CD4-positive, alpha-beta T cell (primary cell): ENCODE measurements at regions not wholly inside any gene's neighbourhood (a gene's known extent, or its start where the extent isn't known, plus 50 kb on each side); places are given as distances from the start of the nearest gene placed in this dataset.

Experiments used
- ATAC-seq: fragments of 200-7000 bp; cut with Tn5 transposase; one replicate; pipeline ENCODE4 v1.10.0; 2022; ENCODE audit warnings: mild to moderate bottlenecking; ENCODE audit not compliant: poor library complexity
- CTCF ChIA-PET: fragments of 350-600 bp; sonication (Branson Sonifier 250); formaldehyde crosslinking; loops from one replicate; lab custom pipeline; 2021; ENCODE audit warnings: antibody characterized with exemption, inconsistent platforms; lab: Charles Lee
- POLR2A ChIA-PET: fragments of 350-600 bp; sonication (Branson Sonifier 250); formaldehyde crosslinking; loops from one replicate; lab custom pipeline; 2021; ENCODE audit warnings: antibody characterized with exemption, inconsistent platforms; lab: Charles Lee
- DNase-seq, 14 experiments: peaks; one replicate each; pipeline ENCODE4 v3.0.0-alpha.2; 2013 to 2020; ENCODE audit warnings: mixed read lengths in 2 of 14
- H3K27ac ChIP-seq, 2 donors: one replicate each; pipeline versions ENCODE4 v1.5.1 to v1.7.0; 2013; ENCODE audit warnings: low read length in 2 of 2, low read depth in 1 of 2, mild to moderate bottlenecking in 1 of 2
- H3K27me3 ChIP-seq, 2 experiments: 1 replicate in 1 of 2; 2 replicates in 1 of 2; pipeline versions ENCODE4 v1.6.1 to v1.7.0; 2013; ENCODE audit warnings: low read length in 2 of 2, control low read depth in 1 of 2, mild to moderate bottlenecking in 1 of 2, moderate library complexity in 1 of 2; ENCODE audit not compliant: insufficient read depth in 2 of 2, control insufficient read depth in 1 of 2
- H3K36me3 ChIP-seq: one replicate; pipeline ENCODE4 v1.6.1; 2013; ENCODE audit warnings: low read length, control low read depth; ENCODE audit not compliant: insufficient read depth
- H3K4me1 ChIP-seq: one replicate; pipeline ENCODE4 v1.6.1; 2013; ENCODE audit warnings: low read length, control low read depth; ENCODE audit not compliant: insufficient read depth
- H3K4me3 ChIP-seq: one replicate; pipeline ENCODE4 v1.5.1; 2013; ENCODE audit warnings: mild to moderate bottlenecking, low read length, moderate library complexity
- H3K9me3 ChIP-seq, 2 experiments: 1 replicate in 1 of 2; 2 replicates in 1 of 2; pipeline versions ENCODE4 v1.6.1 to v1.7.0; 2013; ENCODE audit warnings: low read length in 2 of 2, mild to moderate bottlenecking in 2 of 2, control low read depth in 1 of 2, moderate library complexity in 1 of 2; ENCODE audit not compliant: control insufficient read depth in 1 of 2, insufficient read depth in 1 of 2
- H3K27ac Mint-ChIP-seq: one replicate; pipeline ENCODE4 v1.8.0; 2020; ENCODE audit warnings: mixed read lengths
- H3K27me3 Mint-ChIP-seq: one replicate; pipeline ENCODE4 v1.8.0; 2021; ENCODE audit warnings: mixed read lengths
- H3K36me3 Mint-ChIP-seq: one replicate; pipeline ENCODE4 v1.8.0; 2021; ENCODE audit warnings: low read depth, mixed read lengths
- H3K4me1 Mint-ChIP-seq: one replicate; pipeline ENCODE4 v1.8.0; 2021; ENCODE audit warnings: low read depth, mixed read lengths
- H3K4me3 Mint-ChIP-seq: one replicate; pipeline ENCODE4 v1.8.0; 2020; ENCODE audit warnings: mild to moderate bottlenecking, mixed read lengths
- H3K9me3 Mint-ChIP-seq: one replicate; pipeline ENCODE4 v1.8.0; 2020; ENCODE audit warnings: mixed read lengths
- CTCF ChIP-seq: fragments of 200-600 bp; IDR thresholded peaks from one replicate; pipeline ENCODE4 v1.8.0; 2022; ENCODE audit warnings: antibody characterized with exemption, mild to moderate bottlenecking
- intact Hi-C, 2 experiments: fragments of 100-400 bp; cut with DNase I in 1 of 2; cut with micrococcal nuclease in 1 of 2; formaldehyde crosslinking; loops; one replicate each; pipeline versions ENCODE4 v1.15.1 to v1.9.0; 2023 to 2025; cut with DNase I, micrococcal nuclease

- Mint-ChIP-seq H3K4me3 (no peak overlapping the region), H3K27ac (no peak overlapping the region), H3K4me1 (no peaks in the 10 kb centered on the region), H3K9me3 (no peaks in the 10 kb centered on the region), H3K27me3 (peaks cover 8% of the 10 kb centered on the region), H3K36me3 (no peaks in the 10 kb centered on the region)
- CTCF ChIA-PET, result no interaction called here
- no peaks in the 10 kb centered on the region for H3K9me3 ChIP-seq
- ATAC-seq (no peak), DNase-seq (no peak)
- no peak overlapping the region for H3K4me3 ChIP-seq
- POLR2A ChIA-PET, result no interaction called here
- intact Hi-C loops, result no loop called here
- no peaks in the 10 kb centered on the region for H3K36me3 ChIP-seq
- TF ChIP-seq CTCF, result no peak
- no peaks in the 10 kb centered on the region for H3K27me3 ChIP-seq
- no peak overlapping the region for H3K27ac ChIP-seq
- no peaks in the 10 kb centered on the region for H3K4me1 ChIP-seq
Observed at GRCh38 chr2:48070415-48070814, 164.1 kb upstream of the FBXO11 start.

- no peaks in the 10 kb centered on the region for H3K36me3 ChIP-seq
- no peak overlapping the region for H3K4me3 ChIP-seq
- H3K4me1 Mint-ChIP-seq, result no peaks in the 10 kb centered on the region
- no peak overlapping the region for H3K27ac ChIP-seq
- H3K4me3 Mint-ChIP-seq, result no peak overlapping the region
- ATAC-seq (no peak), DNase-seq (no peak)
- TF ChIP-seq CTCF, result no peak
- H3K27me3 ChIP-seq, result no peaks in the 10 kb centered on the region
- peaks cover 13% of the 10 kb centered on the region for H3K27me3 Mint-ChIP-seq
- no peaks in the 10 kb centered on the region for H3K9me3 ChIP-seq
- no peaks in the 10 kb centered on the region for H3K9me3 Mint-ChIP-seq
- ChIA-PET POLR2A (no interaction called here), CTCF (no interaction called here)
- H3K27ac Mint-ChIP-seq, result no peak overlapping the region
- H3K4me1 ChIP-seq, result no peaks in the 10 kb centered on the region
- intact Hi-C loops, result no loop called here
- no peaks in the 10 kb centered on the region for H3K36me3 Mint-ChIP-seq
Observed at GRCh38 chr2:48072583-48072982, 166.3 kb upstream of the FBXO11 start.

GRCh38 chr2:48075631-48076030 is 169.3 kb upstream of the FBXO11 start:
- DNase-seq (no peak), ATAC-seq (no peak)
- H3K4me3 Mint-ChIP-seq, result no peak overlapping the region
- Histone ChIP-seq H3K4me3 (no peak overlapping the region), H3K36me3 (no peaks in the 10 kb centered on the region), H3K27ac (no peak overlapping the region), H3K4me1 (no peaks in the 10 kb centered on the region), H3K27me3 (no peaks in the 10 kb centered on the region), H3K9me3 (no peaks in the 10 kb centered on the region)
- peaks cover 8% of the 10 kb centered on the region for H3K27me3 Mint-ChIP-seq
- ChIA-PET POLR2A (no interaction called here), CTCF (no interaction called here)
- intact Hi-C loops, result no loop called here
- H3K4me1 Mint-ChIP-seq, result no peaks in the 10 kb centered on the region
- TF ChIP-seq CTCF, result no peak
- no peaks in the 10 kb centered on the region for H3K9me3 Mint-ChIP-seq
- H3K27ac Mint-ChIP-seq, result no peak overlapping the region
- H3K36me3 Mint-ChIP-seq, result no peaks in the 10 kb centered on the region
